ENCODE measurements at regions not wholly inside any gene's neighbourhood (a gene's known extent, or its start where the extent isn't known, plus 50 kb on each side); places are given as distances from the start of the nearest gene placed in this dataset.

GRCh38 chr4:3630598-3631543 lies 98.6 kb upstream of the LRPAP1 start:
- TF ChIP-seq GATA2 (IDR thresholded peaks at IDR 0.05; ENCODE audit: low read depth, low read length) (no peak), GATA3 (IDR thresholded peaks at IDR 0.05; ENCODE audit: low read depth, low read length) (no peak)

Data from SH-SY5Y (cell line).